WTC11 (cell line): ENCODE measurements at regions not wholly inside any gene's neighbourhood (a gene's known extent, or its start where the extent isn't known, plus 50 kb on each side); places are given as distances from the start of the nearest gene placed in this dataset.

Source experiments
- ATAC-seq: fragments of 200-7000 bp; cut with Tn5 transposase; 2 replicates; pipeline ENCODE4 v1.10.0; 2021; ENCODE audit warnings: mild to moderate bottlenecking, moderate library complexity
- CTCF ChIA-PET: fragments of 300-600 bp; sonication (Branson Sonifier 250); formaldehyde crosslinking; loops from one replicate; lab custom pipeline; 2021; ENCODE audit warnings: antibody characterized with exemption; lab: Charles Lee
- POLR2A ChIA-PET: fragments of 350-600 bp; sonication (Branson Sonifier 250); formaldehyde crosslinking; loops from one replicate; lab custom pipeline; 2021; ENCODE audit warnings: antibody characterized with exemption; lab: Charles Lee
- DNase-seq: peaks from one replicate; pipeline ENCODE4 v3.0.0; 2021; ENCODE audit warnings: low spot score
- H3K27ac Mint-ChIP-seq: 2 replicates; pipeline ENCODE4 v1.8.0; 2021; ENCODE audit warnings: mixed read lengths
- H3K27me3 Mint-ChIP-seq: 2 replicates; pipeline ENCODE4 v1.8.0; 2021; ENCODE audit warnings: low read depth, mild to moderate bottlenecking, moderate library complexity, mixed read lengths
- H3K36me3 Mint-ChIP-seq: 2 replicates; pipeline ENCODE4 v1.8.0; 2021; ENCODE audit warnings: mixed read lengths
- H3K4me1 Mint-ChIP-seq: 2 replicates; pipeline ENCODE4 v1.8.0; 2022; ENCODE audit warnings: mixed read lengths
- H3K4me3 Mint-ChIP-seq: 2 replicates; pipeline ENCODE4 v1.8.0; 2021; ENCODE audit warnings: mild to moderate bottlenecking, moderate library complexity, mixed read lengths
- H3K9me3 Mint-ChIP-seq: 2 replicates; pipeline ENCODE4 v1.8.0; 2021; ENCODE audit warnings: mixed read lengths
- CREM ChIP-seq: sonication (generic); formaldehyde crosslinking; IDR thresholded peaks from 2 replicates; pipeline ENCODE4 v1.8.1; 2022; ENCODE audit warnings: mild to moderate bottlenecking, missing genetic modification reagents, moderate library complexity
- EMX1 ChIP-seq: fragments of 250-450 bp; sonication (Bioruptor Pico); IDR thresholded peaks from 2 replicates; pipeline ENCODE4 v1.8.0; 2021; ENCODE audit warnings: mild to moderate bottlenecking
- ETV6 ChIP-seq: sonication (generic); formaldehyde crosslinking; IDR thresholded peaks from 2 replicates; pipeline ENCODE4 v1.8.1; 2022; ENCODE audit warnings: mild to moderate bottlenecking, missing genetic modification reagents
- FOXK1 ChIP-seq: sonication (generic); formaldehyde crosslinking; IDR thresholded peaks from 2 replicates; pipeline ENCODE4 v1.8.0; 2022; ENCODE audit warnings: mild to moderate bottlenecking, moderate library complexity, missing genetic modification reagents
- GABPB1 ChIP-seq: sonication (generic); formaldehyde crosslinking; IDR thresholded peaks from 2 replicates; pipeline ENCODE4 v1.8.1; 2023; ENCODE audit warnings: mild to moderate bottlenecking, missing genetic modification reagents
- GTF2I ChIP-seq: fragments of 250-450 bp; sonication (Bioruptor Pico); conservative IDR thresholded peaks from 2 replicates; pipeline ENCODE4 v1.4.0; 2021; ENCODE audit warnings: mild to moderate bottlenecking
- JUN ChIP-seq: sonication (generic); formaldehyde crosslinking; IDR thresholded peaks from 2 replicates; pipeline ENCODE4 v1.8.0; 2023; ENCODE audit warnings: mild to moderate bottlenecking, missing genetic modification reagents
- KAT7 ChIP-seq: sonication (generic); formaldehyde crosslinking; IDR thresholded peaks from 2 replicates; pipeline ENCODE4 v1.8.1; 2023; ENCODE audit warnings: missing genetic modification reagents, mild to moderate bottlenecking, borderline replicate concordance
- MXD4 ChIP-seq: fragments of 250-450 bp; sonication (Bioruptor Pico); IDR thresholded peaks from 2 replicates; pipeline ENCODE4 v1.8.0; 2021; ENCODE audit warnings: mild to moderate bottlenecking, moderate library complexity, borderline replicate concordance
- NFYB ChIP-seq: sonication (generic); formaldehyde crosslinking; conservative IDR thresholded peaks from 2 replicates; pipeline ENCODE4 v1.8.0; 2022; ENCODE audit warnings: low read depth, missing genetic modification reagents
- NR1H2 ChIP-seq: sonication (generic); formaldehyde crosslinking; IDR thresholded peaks from 2 replicates; pipeline ENCODE4 v1.9.0; 2021; ENCODE audit warnings: mild to moderate bottlenecking, moderate library complexity, missing genetic modification reagents
- PRRX2 ChIP-seq: fragments of 250-450 bp; sonication (Bioruptor Pico); IDR thresholded peaks from 2 replicates; pipeline ENCODE4 v1.8.0; 2021; ENCODE audit warnings: mild to moderate bottlenecking
- TCF7 ChIP-seq: sonication (generic); formaldehyde crosslinking; IDR thresholded peaks from 2 replicates; pipeline ENCODE4 v1.8.0; 2022; ENCODE audit warnings: mild to moderate bottlenecking, low read depth, missing genetic modification reagents, moderate library complexity
- TF ChIP-seq, protein P1 (sequence below): sonication (generic); formaldehyde crosslinking; conservative IDR thresholded peaks from 2 replicates; pipeline ENCODE4 v1.8.1; 2022; ENCODE audit warnings: mild to moderate bottlenecking, missing genetic modification reagents
- TF ChIP-seq, protein P2 (sequence below): sonication (generic); formaldehyde crosslinking; IDR thresholded peaks from 2 replicates; pipeline ENCODE4 v1.8.1; 2022; ENCODE audit warnings: low read depth, mild to moderate bottlenecking, moderate library complexity, missing genetic modification reagents, borderline replicate concordance
- TF ChIP-seq, protein P3 (sequence below): fragments of 250-450 bp; sonication (Bioruptor Pico); IDR thresholded peaks from 2 replicates; pipeline ENCODE4 v2.1.2; 2022; ENCODE audit warnings: mild to moderate bottlenecking, moderate library complexity
- TF ChIP-seq, protein P4 (sequence below): sonication (generic); formaldehyde crosslinking; IDR thresholded peaks from 2 replicates; pipeline ENCODE4 v1.8.0; 2023; ENCODE audit warnings: mild to moderate bottlenecking, missing genetic modification reagents
- TF ChIP-seq, protein P5 (sequence below): fragments of 250-450 bp; sonication (Bioruptor Pico); IDR thresholded peaks from 2 replicates; pipeline ENCODE4 v1.9.0; 2021; ENCODE audit warnings: mild to moderate bottlenecking
- TF ChIP-seq, protein P6 (sequence below): fragments of 250-450 bp; sonication (Bioruptor Pico); IDR thresholded peaks from 2 replicates; pipeline ENCODE4 v1.9.0; 2021; ENCODE audit warnings: mild to moderate bottlenecking

DNA sequence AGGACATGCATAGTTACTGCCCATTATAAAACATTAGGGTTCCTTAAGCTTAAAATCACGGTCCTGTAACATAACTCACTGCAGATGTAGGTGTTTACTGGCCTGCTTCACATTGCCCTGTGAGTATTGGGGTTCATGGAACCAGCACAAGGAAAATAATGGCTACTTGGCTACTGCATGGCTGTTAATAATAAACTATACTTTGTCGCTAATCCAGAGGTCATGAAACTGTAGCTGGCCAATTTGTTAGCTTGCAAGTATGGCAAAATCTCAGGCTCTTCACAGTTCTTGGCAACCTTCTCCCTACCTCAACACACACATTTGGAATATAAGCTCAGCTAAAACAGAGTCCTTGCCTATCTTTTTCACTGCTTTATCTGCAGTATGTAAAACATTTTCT, 274.0 kb upstream of the NR5A2 start:
- Mint-ChIP-seq H3K4me1 (peaks cover 2% of the 10 kb centered on the region), H3K9me3 (peaks cover 20% of the 10 kb centered on the region), H3K27me3 (peaks cover 3% of the 10 kb centered on the region; the same call in 1 of the 2 replicates), H3K36me3 (peaks cover 18% of the 10 kb centered on the region), H3K27ac (no peak overlapping the region), H3K4me3 (no peak overlapping the region)
- ChIA-PET POLR2A (no interaction called here), CTCF (no interaction called here)
- DNase-seq (no peak), ATAC-seq (no peak)
- TF ChIP-seq NR1H2 (CRISPR knock-in tag) (no peak), TCF7 (CRISPR knock-in tag) (no peak), PRRX2 (CRISPR knock-in tag) (no peak)

DNA sequence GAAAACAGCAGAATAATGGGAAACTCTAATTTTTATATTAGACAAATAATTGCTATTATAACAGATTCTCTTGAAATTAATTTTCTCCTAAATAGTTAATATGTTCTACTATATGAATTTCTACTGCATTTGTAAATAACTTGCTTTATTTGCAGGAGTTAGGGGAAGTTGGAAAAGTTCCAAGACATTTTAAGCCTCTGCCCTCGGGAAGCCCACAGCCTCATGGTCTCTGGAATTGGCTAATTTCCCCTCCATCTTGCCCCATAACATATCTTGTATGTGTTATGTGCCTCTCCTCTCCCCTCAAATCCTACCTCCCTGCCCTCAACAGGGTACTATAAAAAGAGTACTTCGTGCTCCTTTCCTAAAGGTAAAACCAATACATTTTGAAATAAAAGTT, 271.4 kb upstream of the NR5A2 start:
- TF ChIP-seq JUN (CRISPR knock-in tag) (no peak), FOXK1 (CRISPR knock-in tag) (no peak), ETV6 (CRISPR knock-in tag) (no peak), GTF2I (no peak), MXD4 (CRISPR knock-in tag) (no peak), CREM (CRISPR knock-in tag) (no peak), TCF7 (CRISPR knock-in tag) (no peak)
- TF ChIP-seq, protein P1, sequence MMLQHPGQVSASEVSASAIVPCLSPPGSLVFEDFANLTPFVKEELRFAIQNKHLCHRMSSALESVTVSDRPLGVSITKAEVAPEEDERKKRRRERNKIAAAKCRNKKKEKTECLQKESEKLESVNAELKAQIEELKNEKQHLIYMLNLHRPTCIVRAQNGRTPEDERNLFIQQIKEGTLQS (CRISPR knock-in tag): no peak
- TF ChIP-seq, protein P2, sequence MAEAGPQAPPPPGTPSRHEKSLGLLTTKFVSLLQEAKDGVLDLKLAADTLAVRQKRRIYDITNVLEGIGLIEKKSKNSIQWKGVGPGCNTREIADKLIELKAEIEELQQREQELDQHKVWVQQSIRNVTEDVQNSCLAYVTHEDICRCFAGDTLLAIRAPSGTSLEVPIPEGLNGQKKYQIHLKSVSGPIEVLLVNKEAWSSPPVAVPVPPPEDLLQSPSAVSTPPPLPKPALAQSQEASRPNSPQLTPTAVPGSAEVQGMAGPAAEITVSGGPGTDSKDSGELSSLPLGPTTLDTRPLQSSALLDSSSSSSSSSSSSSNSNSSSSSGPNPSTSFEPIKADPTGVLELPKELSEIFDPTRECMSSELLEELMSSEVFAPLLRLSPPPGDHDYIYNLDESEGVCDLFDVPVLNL: no peak
- TF ChIP-seq, protein P3, sequence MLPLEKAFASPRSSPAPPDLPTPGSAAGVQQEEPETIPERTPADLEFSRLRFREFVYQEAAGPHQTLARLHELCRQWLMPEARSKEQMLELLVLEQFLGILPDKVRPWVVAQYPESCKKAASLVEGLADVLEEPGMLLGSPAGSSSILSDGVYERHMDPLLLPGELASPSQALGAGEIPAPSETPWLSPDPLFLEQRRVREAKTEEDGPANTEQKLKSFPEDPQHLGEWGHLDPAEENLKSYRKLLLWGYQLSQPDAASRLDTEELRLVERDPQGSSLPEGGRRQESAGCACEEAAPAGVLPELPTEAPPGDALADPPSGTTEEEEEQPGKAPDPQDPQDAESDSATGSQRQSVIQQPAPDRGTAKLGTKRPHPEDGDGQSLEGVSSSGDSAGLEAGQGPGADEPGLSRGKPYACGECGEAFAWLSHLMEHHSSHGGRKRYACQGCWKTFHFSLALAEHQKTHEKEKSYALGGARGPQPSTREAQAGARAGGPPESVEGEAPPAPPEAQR (CRISPR knock-in tag): no peak
- H3K36me3 Mint-ChIP-seq: peaks cover 18% of the 10 kb centered on the region
- ATAC-seq (no peak), DNase-seq (no peak)
- ChIA-PET POLR2A (no interaction called here), CTCF (no interaction called here)
- H3K4me3 Mint-ChIP-seq: no peak overlapping the region
- H3K27ac Mint-ChIP-seq: no peak overlapping the region
- peaks cover 20% of the 10 kb centered on the region for H3K9me3 Mint-ChIP-seq
- H3K4me1 Mint-ChIP-seq: 0 out of 2 replicates have a peak, but pooled peaks cover 4% of the 10 kb centered on the region
- H3K27me3 Mint-ChIP-seq: no peaks in the 10 kb centered on the region; the same call in 1 of the 2 replicates

DNA sequence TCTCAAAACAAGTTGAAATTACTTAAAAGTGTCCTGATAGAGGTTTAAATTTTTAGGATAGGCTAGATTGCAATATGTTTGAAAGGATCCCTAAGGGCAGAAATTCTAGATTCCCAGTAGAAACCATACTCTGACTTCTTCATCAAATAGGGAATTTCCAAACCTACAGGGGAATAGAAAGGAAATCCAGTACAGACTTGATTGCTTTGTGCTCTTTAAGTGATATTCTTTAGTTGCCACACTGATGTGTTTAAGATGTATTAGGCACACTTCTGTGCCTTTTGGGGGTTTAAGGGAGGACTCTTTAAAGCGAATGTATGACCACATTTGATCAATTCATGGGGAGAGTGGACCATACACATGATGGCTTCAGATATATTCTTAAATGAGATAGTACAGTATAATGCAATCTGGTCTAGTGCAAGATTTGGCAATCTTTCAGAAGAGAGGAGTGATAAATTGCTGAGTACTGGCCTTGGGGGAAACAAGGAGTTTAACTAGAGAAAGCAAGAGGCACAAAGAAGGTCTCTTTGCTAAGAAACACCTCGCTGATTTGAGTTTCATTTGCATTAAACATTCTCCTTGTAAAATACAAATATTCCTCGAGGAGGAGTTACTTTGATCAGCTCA, 268.8 kb upstream of the NR5A2 start:
- H3K4me1 Mint-ChIP-seq: peaks cover 4% of the 10 kb centered on the region; the same call in 1 of the 2 replicates
- no peak overlapping the region for H3K4me3 Mint-ChIP-seq
- CTCF ChIA-PET: no interaction called here
- DNase-seq (no peak), ATAC-seq (no peak)
- no peaks in the 10 kb centered on the region; the same call in 1 of the 2 replicates for H3K27me3 Mint-ChIP-seq
- POLR2A ChIA-PET: interaction anchor here (1.3 kb wide), 1 partner anchor 29 kb away, joined by 3 read pairs; no protein-coding TSS in a partner anchor
- H3K9me3 Mint-ChIP-seq: peaks cover 8% of the 10 kb centered on the region
- H3K27ac Mint-ChIP-seq: no peak overlapping the region
- peaks cover 7% of the 10 kb centered on the region for H3K36me3 Mint-ChIP-seq
- TF ChIP-seq, protein P4, sequence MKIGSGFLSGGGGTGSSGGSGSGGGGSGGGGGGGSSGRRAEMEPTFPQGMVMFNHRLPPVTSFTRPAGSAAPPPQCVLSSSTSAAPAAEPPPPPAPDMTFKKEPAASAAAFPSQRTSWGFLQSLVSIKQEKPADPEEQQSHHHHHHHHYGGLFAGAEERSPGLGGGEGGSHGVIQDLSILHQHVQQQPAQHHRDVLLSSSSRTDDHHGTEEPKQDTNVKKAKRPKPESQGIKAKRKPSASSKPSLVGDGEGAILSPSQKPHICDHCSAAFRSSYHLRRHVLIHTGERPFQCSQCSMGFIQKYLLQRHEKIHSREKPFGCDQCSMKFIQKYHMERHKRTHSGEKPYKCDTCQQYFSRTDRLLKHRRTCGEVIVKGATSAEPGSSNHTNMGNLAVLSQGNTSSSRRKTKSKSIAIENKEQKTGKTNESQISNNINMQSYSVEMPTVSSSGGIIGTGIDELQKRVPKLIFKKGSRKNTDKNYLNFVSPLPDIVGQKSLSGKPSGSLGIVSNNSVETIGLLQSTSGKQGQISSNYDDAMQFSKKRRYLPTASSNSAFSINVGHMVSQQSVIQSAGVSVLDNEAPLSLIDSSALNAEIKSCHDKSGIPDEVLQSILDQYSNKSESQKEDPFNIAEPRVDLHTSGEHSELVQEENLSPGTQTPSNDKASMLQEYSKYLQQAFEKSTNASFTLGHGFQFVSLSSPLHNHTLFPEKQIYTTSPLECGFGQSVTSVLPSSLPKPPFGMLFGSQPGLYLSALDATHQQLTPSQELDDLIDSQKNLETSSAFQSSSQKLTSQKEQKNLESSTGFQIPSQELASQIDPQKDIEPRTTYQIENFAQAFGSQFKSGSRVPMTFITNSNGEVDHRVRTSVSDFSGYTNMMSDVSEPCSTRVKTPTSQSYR: no peak
- no peak for TF ChIP-seq GABPB1
- TF ChIP-seq NFYB: no peak
- TF ChIP-seq, protein P5, sequence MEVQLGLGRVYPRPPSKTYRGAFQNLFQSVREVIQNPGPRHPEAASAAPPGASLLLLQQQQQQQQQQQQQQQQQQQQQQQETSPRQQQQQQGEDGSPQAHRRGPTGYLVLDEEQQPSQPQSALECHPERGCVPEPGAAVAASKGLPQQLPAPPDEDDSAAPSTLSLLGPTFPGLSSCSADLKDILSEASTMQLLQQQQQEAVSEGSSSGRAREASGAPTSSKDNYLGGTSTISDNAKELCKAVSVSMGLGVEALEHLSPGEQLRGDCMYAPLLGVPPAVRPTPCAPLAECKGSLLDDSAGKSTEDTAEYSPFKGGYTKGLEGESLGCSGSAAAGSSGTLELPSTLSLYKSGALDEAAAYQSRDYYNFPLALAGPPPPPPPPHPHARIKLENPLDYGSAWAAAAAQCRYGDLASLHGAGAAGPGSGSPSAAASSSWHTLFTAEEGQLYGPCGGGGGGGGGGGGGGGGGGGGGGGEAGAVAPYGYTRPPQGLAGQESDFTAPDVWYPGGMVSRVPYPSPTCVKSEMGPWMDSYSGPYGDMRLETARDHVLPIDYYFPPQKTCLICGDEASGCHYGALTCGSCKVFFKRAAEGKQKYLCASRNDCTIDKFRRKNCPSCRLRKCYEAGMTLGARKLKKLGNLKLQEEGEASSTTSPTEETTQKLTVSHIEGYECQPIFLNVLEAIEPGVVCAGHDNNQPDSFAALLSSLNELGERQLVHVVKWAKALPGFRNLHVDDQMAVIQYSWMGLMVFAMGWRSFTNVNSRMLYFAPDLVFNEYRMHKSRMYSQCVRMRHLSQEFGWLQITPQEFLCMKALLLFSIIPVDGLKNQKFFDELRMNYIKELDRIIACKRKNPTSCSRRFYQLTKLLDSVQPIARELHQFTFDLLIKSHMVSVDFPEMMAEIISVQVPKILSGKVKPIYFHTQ (CRISPR knock-in tag): no peak
- TF ChIP-seq, protein P6, sequence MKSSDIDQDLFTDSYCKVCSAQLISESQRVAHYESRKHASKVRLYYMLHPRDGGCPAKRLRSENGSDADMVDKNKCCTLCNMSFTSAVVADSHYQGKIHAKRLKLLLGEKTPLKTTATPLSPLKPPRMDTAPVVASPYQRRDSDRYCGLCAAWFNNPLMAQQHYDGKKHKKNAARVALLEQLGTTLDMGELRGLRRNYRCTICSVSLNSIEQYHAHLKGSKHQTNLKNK: no peak
- TF ChIP-seq GTF2I: no peak
- TF ChIP-seq KAT7 (CRISPR knock-in tag): no peak
- TF ChIP-seq EMX1 (CRISPR knock-in tag): no peak
